A673 (cell line): ENCODE measurements at regions not wholly inside any gene's neighbourhood (a gene's known extent, or its start where the extent isn't known, plus 50 kb on each side); places are given as distances from the start of the nearest gene placed in this dataset.

Source experiments
- BruUV-seq: library from RNA; stranded (reverse); fragments of 400-500 nt; replicated peaks from 2 replicates; lab custom pipeline; 2021; lab: Mats Ljungman, UMichigan
- CTCF ChIA-PET: fragments of 300-600 bp; sonication (Branson Sonifier 250); formaldehyde crosslinking; loops from one replicate; lab custom pipeline; 2022; ENCODE audit warnings: antibody characterized with exemption; lab: Charles Lee
- POLR2A ChIA-PET: fragments of 300-600 bp; sonication (Branson Sonifier 250); formaldehyde crosslinking; loops from one replicate; lab custom pipeline; 2022; ENCODE audit warnings: antibody characterized with exemption; ENCODE audit not compliant: low non-redundant PET; lab: Charles Lee
- DNase-seq: peaks from one replicate; pipeline ENCODE4 v3.0.0-alpha.2; 2015; ENCODE audit warnings: low spot score
- H3K27ac ChIP-seq: fragments of 200-600 bp; sonication (generic); 2 replicates; pipeline ENCODE4 v1.5.1; 2016; ENCODE audit warnings: mixed run types, low read depth, mild to moderate bottlenecking, mixed read lengths, antibody characterized with exemption, low read length; ENCODE audit not compliant: poor library complexity, severe bottlenecking
- H3K27me3 ChIP-seq: fragments of 200-600 bp; sonication (generic); replicated peaks from 2 replicates; pipeline ENCODE4 v1.6.1; 2017; ENCODE audit warnings: mixed run types, low read depth, mild to moderate bottlenecking, mixed read lengths, antibody characterized with exemption, low read length; ENCODE audit not compliant: insufficient read depth, poor library complexity
- H3K36me3 ChIP-seq: fragments of 200-600 bp; sonication (generic); 2 replicates; pipeline ENCODE4 v1.6.1; 2016; ENCODE audit warnings: mixed run types, mild to moderate bottlenecking, mixed read lengths, antibody characterized with exemption, low read length; ENCODE audit not compliant: insufficient read depth, poor library complexity, severe bottlenecking
- H3K4me1 ChIP-seq: fragments of 200-600 bp; sonication (generic); 2 replicates; pipeline ENCODE4 v1.6.1; 2017; ENCODE audit warnings: mixed run types, mild to moderate bottlenecking, mixed read lengths, antibody characterized with exemption, low read length; ENCODE audit not compliant: insufficient read depth, poor library complexity, severe bottlenecking
- H3K4me3 ChIP-seq: fragments of 200-600 bp; sonication (generic); 2 replicates; pipeline ENCODE4 v1.5.1; 2016; ENCODE audit warnings: low read depth, mixed run types, mild to moderate bottlenecking, mixed read lengths, low read length; ENCODE audit not compliant: poor library complexity, severe bottlenecking
- H3K9me3 ChIP-seq: fragments of 200-600 bp; sonication (generic); 2 replicates; pipeline ENCODE4 v1.6.1; 2016; ENCODE audit warnings: mixed run types, low read depth, mild to moderate bottlenecking, mixed read lengths, antibody characterized with exemption, low read length; ENCODE audit not compliant: poor library complexity, severe bottlenecking
- EZH2 ChIP-seq: fragments of 200-600 bp; sonication (generic); IDR thresholded peaks from 2 replicates; pipeline ENCODE4 v1.6.1; 2017; ENCODE audit warnings: borderline replicate concordance, low read depth, mild to moderate bottlenecking, mixed read lengths, antibody characterized with exemption, low read length; ENCODE audit not compliant: poor library complexity, severe bottlenecking
- intact Hi-C: fragments of 100-400 bp; cut with micrococcal nuclease; formaldehyde crosslinking; loops from one replicate; pipeline ENCODE4 v1.10.0; 2022; ENCODE audit not compliant: unreplicated experiment
- TF ChIP-seq, protein P1 (sequence below): fragments of 300-800, 200-600 bp; sonication (generic); conservative IDR thresholded peaks from 2 replicates; pipeline ENCODE4 v1.5.1; 2017; ENCODE audit warnings: low read depth, mild to moderate bottlenecking, antibody characterized with exemption, low read length, moderate library complexity, mixed read lengths

DNA sequence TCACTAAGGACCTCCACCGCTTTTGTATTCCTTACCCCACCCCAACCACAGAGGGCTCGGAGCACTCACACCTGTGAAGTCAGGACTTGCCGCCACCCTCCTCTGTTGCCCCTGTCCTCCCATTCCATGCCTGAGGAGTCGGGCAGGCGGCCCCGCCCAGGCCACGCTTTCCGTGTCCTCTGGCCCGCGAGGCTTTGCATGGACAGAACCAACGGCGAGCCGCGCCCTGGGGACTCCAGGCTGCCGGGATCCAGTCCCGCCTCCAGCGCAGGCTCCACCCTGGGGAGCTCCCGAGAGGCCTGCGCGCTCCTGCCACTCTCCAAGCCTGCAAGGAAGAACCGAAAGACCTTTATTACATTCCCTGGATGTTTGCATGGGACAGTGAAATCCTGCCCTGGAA is 366.4 kb upstream of the POM121L12 start:
- CTCF ChIA-PET, result no interaction called here

DNA sequence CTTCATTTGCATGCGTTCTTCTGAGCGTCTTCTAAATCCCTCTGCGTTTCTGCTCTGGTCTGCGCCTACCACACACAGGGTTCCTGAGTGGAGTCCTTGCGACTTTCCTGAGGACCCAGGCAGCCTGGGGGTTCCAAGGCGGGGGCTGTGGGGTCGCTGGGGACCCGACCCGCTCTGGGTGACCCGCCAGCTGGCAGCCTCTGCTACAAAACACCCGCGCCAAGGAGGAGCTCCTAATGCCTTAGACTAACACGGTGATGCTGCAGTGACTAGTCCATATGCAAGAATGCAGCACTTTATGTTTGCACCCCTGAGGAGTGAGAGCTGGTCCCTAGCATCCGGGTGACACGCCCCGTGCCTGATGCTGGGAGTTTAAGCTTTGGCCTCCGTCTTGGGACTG is 367.0 kb upstream of the POM121L12 start:
- Histone ChIP-seq H3K4me3 (no peak overlapping the region), H3K27ac (no peak overlapping the region), H3K27me3 (no peaks in the 10 kb centered on the region), H3K9me3 (peaks cover 48% of the 10 kb centered on the region), H3K36me3 (no peaks in the 10 kb centered on the region), H3K4me1 (no peaks in the 10 kb centered on the region)
- intact Hi-C loops, result no loop called here
- TF ChIP-seq, protein P1, sequence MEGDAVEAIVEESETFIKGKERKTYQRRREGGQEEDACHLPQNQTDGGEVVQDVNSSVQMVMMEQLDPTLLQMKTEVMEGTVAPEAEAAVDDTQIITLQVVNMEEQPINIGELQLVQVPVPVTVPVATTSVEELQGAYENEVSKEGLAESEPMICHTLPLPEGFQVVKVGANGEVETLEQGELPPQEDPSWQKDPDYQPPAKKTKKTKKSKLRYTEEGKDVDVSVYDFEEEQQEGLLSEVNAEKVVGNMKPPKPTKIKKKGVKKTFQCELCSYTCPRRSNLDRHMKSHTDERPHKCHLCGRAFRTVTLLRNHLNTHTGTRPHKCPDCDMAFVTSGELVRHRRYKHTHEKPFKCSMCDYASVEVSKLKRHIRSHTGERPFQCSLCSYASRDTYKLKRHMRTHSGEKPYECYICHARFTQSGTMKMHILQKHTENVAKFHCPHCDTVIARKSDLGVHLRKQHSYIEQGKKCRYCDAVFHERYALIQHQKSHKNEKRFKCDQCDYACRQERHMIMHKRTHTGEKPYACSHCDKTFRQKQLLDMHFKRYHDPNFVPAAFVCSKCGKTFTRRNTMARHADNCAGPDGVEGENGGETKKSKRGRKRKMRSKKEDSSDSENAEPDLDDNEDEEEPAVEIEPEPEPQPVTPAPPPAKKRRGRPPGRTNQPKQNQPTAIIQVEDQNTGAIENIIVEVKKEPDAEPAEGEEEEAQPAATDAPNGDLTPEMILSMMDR, result no peak
- no peak for TF ChIP-seq EZH2
- BruUV-seq, result no TSS peak
- ChIA-PET CTCF (no interaction called here), POLR2A (no interaction called here)
- DNase-seq, result no peak

More for the DNA sequence above, 366.4 kb upstream of the POM121L12 start:
- DNase-seq, result no peak
- TF ChIP-seq, protein P1, result no peak
- TF ChIP-seq EZH2, result no peak
- no TSS peak for BruUV-seq
- Histone ChIP-seq H3K4me3 (no peak overlapping the region), H3K27ac (no peak overlapping the region), H3K36me3 (no peaks in the 10 kb centered on the region), H3K4me1 (no peaks in the 10 kb centered on the region), H3K27me3 (no peaks in the 10 kb centered on the region), H3K9me3 (peaks cover 46% of the 10 kb centered on the region)
- intact Hi-C loops, result no loop called here
- POLR2A ChIA-PET, result no interaction called here

DNA sequence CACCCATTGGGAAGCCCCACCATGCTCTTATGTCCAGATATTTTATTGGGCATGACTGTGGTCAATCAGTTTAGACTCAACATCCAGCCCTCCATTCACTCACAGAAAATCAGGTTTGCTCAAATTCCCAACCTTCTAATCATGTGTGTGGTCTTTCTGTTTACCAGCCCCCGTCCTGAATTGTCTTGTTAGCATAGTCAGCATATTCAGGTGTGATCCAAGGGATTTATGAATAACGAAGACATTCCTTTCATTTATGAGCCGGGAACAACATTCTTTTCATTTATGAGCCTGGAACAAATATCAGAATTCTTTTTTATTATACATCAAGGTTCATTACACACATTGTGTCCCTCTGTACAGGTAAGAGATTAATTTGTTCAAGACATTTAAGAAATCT is 376.3 kb upstream of the POM121L12 start:
- H3K4me3 ChIP-seq, result no peak overlapping the region
- no peak for TF ChIP-seq EZH2
- TF ChIP-seq, protein P1, result no peak
- no peak overlapping the region for H3K27ac ChIP-seq
- H3K36me3 ChIP-seq, result no peaks in the 10 kb centered on the region
- peaks cover 43% of the 10 kb centered on the region for H3K9me3 ChIP-seq
- BruUV-seq, result no TSS peak
- H3K27me3 ChIP-seq, result no peaks in the 10 kb centered on the region
- no peak for DNase-seq
- POLR2A ChIA-PET, result no interaction called here
- CTCF ChIA-PET, result no interaction called here
- intact Hi-C loops, result no loop called here
- H3K4me1 ChIP-seq, result no peaks in the 10 kb centered on the region
